ENCODE measurements at regions not wholly inside any gene's neighbourhood (a gene's known extent, or its start where the extent isn't known, plus 50 kb on each side); places are given as distances from the start of the nearest gene placed in this dataset.

GRCh38 chr6:165805067-165805555, 142.1 kb upstream of the PDE10A start:
- intact Hi-C loops (cut with micrococcal nuclease), result no loop called here

GRCh38 chr6:165804331-165805066, 141.5 kb upstream of the PDE10A start:
- intact Hi-C loops (cut with micrococcal nuclease), result no loop called here

GRCh38 chr6:165800337-165800736, 137.3 kb upstream of the PDE10A start:
- intact Hi-C loops (cut with micrococcal nuclease), result no loop called here

DNA sequence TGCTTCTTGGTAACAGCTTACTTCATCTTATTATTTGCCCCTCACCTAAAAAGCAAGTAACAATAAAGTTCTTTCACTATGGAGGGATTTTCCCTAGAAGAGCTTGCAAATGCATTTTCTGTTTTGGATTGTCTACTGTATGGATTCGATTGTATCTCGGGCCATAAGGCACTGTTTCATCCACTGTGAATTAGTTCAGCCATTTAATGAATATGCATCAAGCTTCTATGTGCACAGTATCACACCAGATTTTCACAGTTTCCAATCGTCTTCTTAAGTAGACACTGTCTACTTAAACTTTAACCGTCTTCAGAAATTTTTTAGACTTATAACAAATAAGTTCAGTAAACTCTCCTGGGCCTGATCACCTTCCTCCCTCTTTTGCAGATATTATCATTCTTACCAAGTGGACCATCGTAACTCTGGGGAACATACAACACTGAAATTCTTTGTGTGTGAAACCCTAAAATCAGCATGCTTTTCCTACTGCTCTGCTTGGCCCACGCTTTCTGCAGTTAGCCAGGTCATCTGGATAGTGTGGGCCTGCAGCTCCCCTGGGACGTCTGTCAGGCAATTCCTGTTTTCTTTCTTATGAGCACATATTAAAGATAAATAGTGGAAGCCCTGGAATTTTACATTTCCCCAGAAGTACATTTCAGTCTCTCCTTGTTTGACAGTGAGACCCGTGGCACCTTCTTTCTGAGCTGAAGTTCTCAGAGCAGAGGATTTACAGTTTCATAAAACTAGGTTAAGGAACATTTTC, 136.5 kb upstream of the PDE10A start:
- intact Hi-C loops (cut with micrococcal nuclease), result no loop called here

- intact Hi-C loops (cut with micrococcal nuclease), result no loop called here
Measured at GRCh38 chr6:165798991-165799390, 135.9 kb upstream of the PDE10A start.

- intact Hi-C loops (cut with micrococcal nuclease), result no loop called here
Measured at GRCh38 chr6:165794179-165794601, 131.1 kb upstream of the PDE10A start.

DNA sequence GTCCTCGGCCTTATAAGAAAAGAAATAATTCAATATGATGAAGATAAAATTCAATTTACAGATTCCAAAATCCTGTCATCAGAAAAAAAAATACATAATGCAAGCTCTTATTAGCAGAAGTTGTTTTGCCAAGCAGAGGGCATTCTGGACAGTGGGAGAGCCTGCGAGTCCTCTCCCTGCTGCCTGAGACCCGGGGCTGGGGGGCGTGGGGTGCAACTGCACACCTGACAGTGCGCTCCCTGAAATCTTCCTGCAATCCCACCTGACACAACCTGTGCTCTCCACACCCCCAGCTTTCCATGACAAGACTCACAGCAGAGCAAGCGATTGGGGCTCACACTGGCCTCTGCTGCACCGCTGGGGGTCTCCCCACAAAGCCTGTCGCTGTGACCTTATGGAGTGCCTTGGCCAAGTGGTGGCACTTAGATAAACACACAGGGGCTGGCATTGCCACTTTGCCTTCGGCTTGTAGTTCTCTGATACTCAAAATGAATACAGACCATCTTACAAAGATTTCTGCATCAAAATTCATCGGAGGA, 130.3 kb upstream of the PDE10A start:
- intact Hi-C loops (cut with micrococcal nuclease), result no loop called here

- intact Hi-C loops (cut with micrococcal nuclease), result no loop called here
Measured at GRCh38 chr6:165791876-165792437, 128.9 kb upstream of the PDE10A start.

- intact Hi-C loops (cut with micrococcal nuclease), result no loop called here
Measured at GRCh38 chr6:165791306-165791705, 128.3 kb upstream of the PDE10A start.

DNA sequence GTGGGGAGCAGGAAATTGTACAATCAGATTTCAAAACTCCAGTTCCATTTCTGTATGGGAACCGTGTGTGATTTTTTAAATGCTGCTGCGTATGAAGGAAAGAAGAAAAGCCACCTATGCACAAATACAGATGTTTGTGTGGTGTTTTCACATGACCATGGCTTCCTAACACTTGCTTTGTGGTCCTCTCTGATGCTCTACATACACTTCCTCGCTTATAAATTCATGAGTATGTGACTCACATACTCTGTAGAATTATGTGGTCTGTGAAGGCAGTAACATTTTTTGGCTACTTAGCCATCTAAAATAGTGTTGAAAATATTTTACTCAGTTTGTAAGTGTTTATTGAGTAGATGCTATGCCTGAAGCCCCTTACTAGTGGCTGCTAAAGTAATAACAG, 119.8 kb upstream of the PDE10A start:
- intact Hi-C loops (cut with micrococcal nuclease), result no loop called here

GRCh38 chr6:165782134-165782533, 119.1 kb upstream of the PDE10A start:
- intact Hi-C loops (cut with micrococcal nuclease), result no loop called here

DNA sequence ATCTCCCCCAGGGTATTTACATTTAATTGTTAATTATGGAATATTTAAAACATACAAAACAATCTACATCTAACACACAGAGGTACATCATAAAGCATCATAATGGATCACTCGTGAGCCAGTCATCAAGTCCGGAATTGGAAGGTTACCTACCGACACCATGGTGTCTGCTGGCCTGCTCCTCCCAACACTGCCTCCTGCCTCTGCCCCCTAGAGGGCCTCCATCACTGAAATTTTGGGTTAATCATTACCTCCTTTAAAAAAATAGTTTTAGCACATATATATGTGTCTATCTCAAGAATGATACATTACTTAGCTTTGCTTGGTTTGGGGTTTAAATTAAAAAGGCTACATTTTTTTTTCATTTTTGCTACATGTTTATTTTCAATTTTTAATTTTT, 114.6 kb upstream of the PDE10A start:
- intact Hi-C loops (cut with micrococcal nuclease), result no loop called here

DNA sequence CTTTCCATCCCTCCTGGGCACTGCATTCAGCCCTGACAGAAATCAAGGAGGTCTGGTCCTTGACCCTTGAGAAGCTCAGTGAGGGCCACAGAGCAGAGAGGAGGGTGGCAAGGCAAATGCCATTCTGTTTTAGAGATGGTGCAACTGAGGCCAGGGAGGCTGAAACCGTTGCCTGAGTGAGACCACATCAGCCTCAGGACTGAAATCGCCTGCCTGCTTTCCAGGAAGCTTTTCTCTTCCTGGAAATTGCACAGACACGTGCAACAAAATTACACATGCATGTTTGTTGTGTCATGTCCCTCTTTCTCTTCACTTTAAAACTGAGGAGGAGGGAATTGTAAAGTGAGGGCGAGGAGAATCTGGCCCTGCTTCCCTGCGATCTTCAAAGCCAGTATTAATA, 113.7 kb upstream of the PDE10A start:
- intact Hi-C loops (cut with micrococcal nuclease), result no loop called here

GRCh38 chr6:165775721-165776120, 112.7 kb upstream of the PDE10A start:
- intact Hi-C loops (cut with micrococcal nuclease), result no loop called here

DNA sequence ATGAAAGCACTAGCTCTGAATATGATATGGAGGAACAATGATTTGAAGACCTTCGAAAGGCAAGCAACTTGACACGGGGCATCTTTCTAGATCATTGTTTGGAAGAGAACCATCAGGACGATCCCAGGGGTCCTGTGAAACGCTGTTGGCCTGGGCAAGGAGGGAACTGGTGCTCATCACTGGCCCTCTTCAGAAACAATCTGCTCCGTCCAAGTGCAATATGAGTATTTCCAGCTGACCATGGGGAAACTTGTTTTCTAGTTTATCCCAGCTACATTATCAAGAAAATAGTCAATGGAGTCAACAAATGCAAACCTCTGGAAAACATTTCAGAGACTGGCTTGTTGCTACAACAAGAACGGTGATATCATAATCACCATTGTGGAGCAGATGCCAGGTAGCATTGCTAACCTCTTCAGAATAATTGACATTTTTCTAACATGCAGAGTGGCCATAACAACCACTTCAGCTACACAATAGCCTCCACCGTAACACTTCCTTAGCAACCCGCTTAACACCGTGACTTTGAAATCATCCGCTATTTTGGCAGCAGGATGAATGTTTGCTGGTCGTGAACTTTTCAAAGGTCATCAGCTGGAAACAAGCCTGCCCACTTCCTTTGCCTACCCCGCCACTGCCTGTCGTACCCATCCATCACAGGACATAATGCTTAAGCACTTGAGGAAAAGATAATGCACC, 112.0 kb upstream of the PDE10A start:
- intact Hi-C loops (cut with micrococcal nuclease), result no loop called here

GRCh38 chr6:165770397-165771082, 107.5 kb upstream of the PDE10A start:
- intact Hi-C loops (cut with micrococcal nuclease), result no loop called here

GRCh38 chr6:165769884-165770283, 106.8 kb upstream of the PDE10A start:
- intact Hi-C loops (cut with micrococcal nuclease), result no loop called here

- intact Hi-C loops (cut with micrococcal nuclease), result no loop called here
Measured at GRCh38 chr6:165769401-165769800, 106.4 kb upstream of the PDE10A start.

- intact Hi-C loops (cut with micrococcal nuclease), result no loop called here
Measured at GRCh38 chr6:165768961-165769360, 105.9 kb upstream of the PDE10A start.

GRCh38 chr6:165767228-165767627, 104.2 kb upstream of the PDE10A start:
- intact Hi-C loops (cut with micrococcal nuclease), result no loop called here

DNA sequence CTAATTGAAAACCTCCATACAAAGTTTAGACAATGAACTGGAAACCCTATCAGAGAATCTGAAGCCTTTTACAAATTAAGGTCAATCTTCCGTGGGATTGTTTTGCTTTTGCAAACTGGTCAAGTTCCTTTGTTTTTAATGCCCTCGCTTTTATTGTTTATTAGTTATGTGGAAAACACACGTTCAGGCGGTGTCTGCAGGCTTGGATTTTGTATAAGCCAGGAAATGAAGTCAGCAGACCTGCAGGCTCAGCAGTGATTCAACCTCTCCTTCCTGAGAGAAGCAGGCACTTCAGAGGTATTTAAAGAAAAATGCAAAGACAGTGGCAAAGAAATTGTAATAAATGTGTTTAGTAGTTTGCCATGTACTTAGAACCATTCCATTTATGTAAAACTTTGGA, 103.4 kb upstream of the PDE10A start:
- intact Hi-C loops (cut with micrococcal nuclease), result no loop called here
